Embryonic facial prominence (tissue), 1 donor: ENCODE measurements at regions not wholly inside any gene's neighbourhood (a gene's known extent, or its start where the extent isn't known, plus 50 kb on each side); places are given as distances from the start of the nearest gene placed in this dataset.

Experiments used
- DNase-seq: peaks from one replicate; pipeline ENCODE4 v3.0.0-alpha.2; 2016; ENCODE audit errors: extremely low spot score

GRCh38 chr1:30422251-30422650 is 301.1 kb downstream of the MATN1 start:
- DNase-seq, result no peak

- DNase-seq, result no peak
Observed at GRCh38 chr1:30420519-30421050, 302.8 kb downstream of the MATN1 start.

GRCh38 chr1:30419831-30420230 is 303.6 kb downstream of the MATN1 start:
- no peak for DNase-seq

- no peak for DNase-seq
Observed at GRCh38 chr1:30418939-30419720, 304.3 kb downstream of the MATN1 start.

GRCh38 chr1:30418061-30418938 is 305.1 kb downstream of the MATN1 start:
- DNase-seq, result no peak

- no peak for DNase-seq
Observed at GRCh38 chr1:30417701-30418046, 305.7 kb downstream of the MATN1 start.

- DNase-seq, result no peak
Observed at GRCh38 chr1:30417001-30417700, 306.2 kb downstream of the MATN1 start.

GRCh38 chr1:30416221-30416820 is 307.1 kb downstream of the MATN1 start:
- DNase-seq, result no peak

- DNase-seq, result no peak
Observed at GRCh38 chr1:30415171-30415940, 308.0 kb downstream of the MATN1 start.

GRCh38 chr1:30414851-30415165 is 308.6 kb downstream of the MATN1 start:
- DNase-seq, result no peak

GRCh38 chr1:30414086-30414850 is 309.1 kb downstream of the MATN1 start:
- DNase-seq, result no peak

GRCh38 chr1:30413606-30414005 is 309.8 kb downstream of the MATN1 start:
- DNase-seq, result no peak

GRCh38 chr1:30413111-30413440 is 310.3 kb downstream of the MATN1 start:
- no peak for DNase-seq

GRCh38 chr1:30412241-30413110 is 310.9 kb downstream of the MATN1 start:
- DNase-seq, result no peak

GRCh38 chr1:30411206-30411605 is 312.2 kb downstream of the MATN1 start:
- DNase-seq, result no peak

GRCh38 chr1:30410153-30410851 is 313.1 kb downstream of the MATN1 start:
- DNase-seq, result no peak

- DNase-seq, result no peak
Observed at GRCh38 chr1:30409476-30410152, 313.8 kb downstream of the MATN1 start.

- DNase-seq, result no peak
Observed at GRCh38 chr1:30407865-30408580, 315.4 kb downstream of the MATN1 start.
